Ovary (tissue), 7 donors: ENCODE measurements at regions not wholly inside any gene's neighbourhood (a gene's known extent, or its start where the extent isn't known, plus 50 kb on each side); places are given as distances from the start of the nearest gene placed in this dataset.

Source experiments
- DNase-seq, 5 donors: peaks; one replicate each; pipeline ENCODE4 v3.0.0-alpha.2; 2019 to 2020
- H3K27ac ChIP-seq, 2 donors: fragments of 200-600 bp; one replicate each; pipeline versions ENCODE4 v1.5.1 to v1.8.0; 2019 to 2022
- H3K27me3 ChIP-seq: fragments of 200-600 bp; one replicate; pipeline ENCODE4 v1.8.0; 2022
- H3K36me3 ChIP-seq: fragments of 200-600 bp; sonication (generic); one replicate; pipeline ENCODE4 v1.5.1; 2019
- H3K4me1 ChIP-seq: one replicate; pipeline ENCODE4 v1.8.1; 2013; ENCODE audit warnings: mild to moderate bottlenecking, moderate library complexity; ENCODE audit not compliant: insufficient read depth
- H3K4me3 ChIP-seq: fragments of 200-600 bp; sonication (generic); one replicate; pipeline ENCODE4 v1.5.1; 2017
- H3K9me3 ChIP-seq, 2 donors: fragments of 200-600 bp in 1 of 2; sonication (generic) in 1 of 2; one replicate each; pipeline versions ENCODE4 v1.5.1 to v1.8.1; 2013 to 2019; ENCODE audit warnings: mild to moderate bottlenecking in 1 of 2, moderate library complexity in 1 of 2
- CTCF ChIP-seq, 3 donors: fragments of 450-650 bp in 2 of 3; fragments of 200-600 bp in 1 of 3; IDR thresholded peaks; one replicate each; pipeline versions ENCODE4 v1.5.1 to v1.8.0; 2016 to 2022; ENCODE audit warnings: antibody characterized with exemption in 3 of 3, mild to moderate bottlenecking in 1 of 3
- EP300 ChIP-seq: sonication (generic); formaldehyde crosslinking; IDR thresholded peaks from one replicate; pipeline ENCODE4 v1.6.1; 2017; ENCODE audit warnings: antibody characterized with exemption
- POLR2A ChIP-seq: fragments of 450-650 bp; IDR thresholded peaks from one replicate; pipeline ENCODE4 v1.6.1; 2017; ENCODE audit warnings: antibody characterized with exemption, mild to moderate bottlenecking, moderate library complexity
- WGBS, 3 donors: extraction: QIAGEN DNeasy Blood & Tissue Kit in 1 of 3; methylation state at CpG; one replicate each; pipeline versions ENCODE4 v1.1.5 to v1.1.7; 2013 to 2017; 5-methylcytosine and 5-hydroxymethylcytosine counted together
- intact Hi-C, 4 donors: fragments of 100-400 bp; cut with DNase I; formaldehyde crosslinking; loops; one replicate each; pipeline versions ENCODE4 v1.11.0 to v1.15.1; 2022 to 2023
- donor health status: DM: no; HTN: no; CAD: no; lungs with moderate emphysema.
- donor health status: DM: no; HTN: no; CAD: no.
- donor health status: Bipolar disorder and iron deficiency.
- donor health status: DM: no; HTN: no; CAD: no.
- donor health status: DM: yes; HTN: yes; CAD: no.

- Histone ChIP-seq H3K27ac (no peak overlapping the region), H3K36me3 (no peaks in the 10 kb centered on the region), H3K4me1 (no peaks in the 10 kb centered on the region), H3K4me3 (no peak overlapping the region), H3K9me3 (no peaks in the 10 kb centered on the region), H3K27me3 (no peaks in the 10 kb centered on the region)
- TF ChIP-seq EP300, result no peak
- TF ChIP-seq CTCF (IDR thresholded peaks at IDR 0.05), result no peak
- no peak for TF ChIP-seq POLR2A
- intact Hi-C loops, result no loop called here
- WGBS, 3 donors, result 83 to 86% (median 86%) methylated on average over 6 of the region's 6 CpGs
- DNase-seq, result no peak
These were observed 251.7 kb upstream of the IRX1 start for GRCh38 chr5:3343911-3344310.

GRCh38 chr5:3343211-3343610 lies 252.4 kb upstream of the IRX1 start:
- TF ChIP-seq POLR2A (no peak), CTCF (IDR thresholded peaks at IDR 0.05) (no peak), EP300 (no peak)
- intact Hi-C loops, result no loop called here
- 64 to 90% (median 66%) methylated on average over 5 of the region's 5 CpGs for WGBS, 3 donors
- no peaks in the 10 kb centered on the region for H3K36me3 ChIP-seq
- H3K27ac ChIP-seq, result no peak overlapping the region
- H3K9me3 ChIP-seq, result no peaks in the 10 kb centered on the region
- no peaks in the 10 kb centered on the region for H3K4me1 ChIP-seq
- H3K27me3 ChIP-seq, result no peaks in the 10 kb centered on the region
- no peak overlapping the region for H3K4me3 ChIP-seq
- DNase-seq, result no peak

GRCh38 chr5:3342271-3343100 lies 253.1 kb upstream of the IRX1 start:
- TF ChIP-seq EP300, result no peak
- no peak for TF ChIP-seq POLR2A
- no peak for TF ChIP-seq CTCF (IDR thresholded peaks at IDR 0.05)
- intact Hi-C loops, result no loop called here
- no peak for DNase-seq
- Histone ChIP-seq H3K36me3 (no peaks in the 10 kb centered on the region), H3K4me1 (no peaks in the 10 kb centered on the region), H3K27me3 (no peaks in the 10 kb centered on the region), H3K9me3 (no peaks in the 10 kb centered on the region), H3K27ac (no peak overlapping the region), H3K4me3 (no peak overlapping the region)
- 86 to 93% (median 91%) methylated on average over 18 of the region's 18 CpGs for WGBS, 3 donors

GRCh38 chr5:3341446-3342240 lies 254.0 kb upstream of the IRX1 start:
- no peak for TF ChIP-seq POLR2A
- TF ChIP-seq CTCF (IDR thresholded peaks at IDR 0.05), result no peak
- TF ChIP-seq EP300, result no peak
- WGBS, 3 donors, result 84 to 92% (median 88%) methylated on average over 15 of the region's 15 CpGs

More at GRCh38 chr5:3341446-3342240, 254.0 kb upstream of the IRX1 start:
- H3K9me3 ChIP-seq, result no peaks in the 10 kb centered on the region
- H3K27ac ChIP-seq, result no peak overlapping the region
- no peaks in the 10 kb centered on the region for H3K4me1 ChIP-seq
- DNase-seq, result no peak
- H3K27me3 ChIP-seq, result no peaks in the 10 kb centered on the region
- H3K4me3 ChIP-seq, result no peak overlapping the region
- H3K36me3 ChIP-seq, result no peaks in the 10 kb centered on the region
- intact Hi-C loops, result no loop called here
